ENCODE measurements at regions not wholly inside any gene's neighbourhood (a gene's known extent, or its start where the extent isn't known, plus 50 kb on each side); places are given as distances from the start of the nearest gene placed in this dataset.

GRCh38 chr4:149095811-149096210 lies 653.6 kb upstream of the NR3C2 start:
- no peaks in the 10 kb centered on the region for H3K36me3 ChIP-seq
- intact Hi-C loops (cut with DNase I) = no loop called here
- no peaks in the 10 kb centered on the region for H3K27me3 ChIP-seq
- H3K27ac ChIP-seq = no peak overlapping the region
- TF ChIP-seq POLR2A (IDR thresholded peaks at IDR 0.05) (no peak), EP300 (IDR thresholded peaks at IDR 0.05) (no peak)
- TF ChIP-seq, protein P1, sequence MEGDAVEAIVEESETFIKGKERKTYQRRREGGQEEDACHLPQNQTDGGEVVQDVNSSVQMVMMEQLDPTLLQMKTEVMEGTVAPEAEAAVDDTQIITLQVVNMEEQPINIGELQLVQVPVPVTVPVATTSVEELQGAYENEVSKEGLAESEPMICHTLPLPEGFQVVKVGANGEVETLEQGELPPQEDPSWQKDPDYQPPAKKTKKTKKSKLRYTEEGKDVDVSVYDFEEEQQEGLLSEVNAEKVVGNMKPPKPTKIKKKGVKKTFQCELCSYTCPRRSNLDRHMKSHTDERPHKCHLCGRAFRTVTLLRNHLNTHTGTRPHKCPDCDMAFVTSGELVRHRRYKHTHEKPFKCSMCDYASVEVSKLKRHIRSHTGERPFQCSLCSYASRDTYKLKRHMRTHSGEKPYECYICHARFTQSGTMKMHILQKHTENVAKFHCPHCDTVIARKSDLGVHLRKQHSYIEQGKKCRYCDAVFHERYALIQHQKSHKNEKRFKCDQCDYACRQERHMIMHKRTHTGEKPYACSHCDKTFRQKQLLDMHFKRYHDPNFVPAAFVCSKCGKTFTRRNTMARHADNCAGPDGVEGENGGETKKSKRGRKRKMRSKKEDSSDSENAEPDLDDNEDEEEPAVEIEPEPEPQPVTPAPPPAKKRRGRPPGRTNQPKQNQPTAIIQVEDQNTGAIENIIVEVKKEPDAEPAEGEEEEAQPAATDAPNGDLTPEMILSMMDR (IDR thresholded peaks at IDR 0.05) = no peak
- H3K4me1 ChIP-seq (ENCODE audit: insufficient read depth) = no peaks in the 10 kb centered on the region
- 50 to 65% (median 58%) methylated on average over 1 of the region's 1 CpG for WGBS, 3 donors
- H3K9me3 ChIP-seq = peaks cover 0 to 4% of the 10 kb centered on the region in 2 donors
- DNase-seq = no peak
- no peak overlapping the region for H3K4me3 ChIP-seq

DNA sequence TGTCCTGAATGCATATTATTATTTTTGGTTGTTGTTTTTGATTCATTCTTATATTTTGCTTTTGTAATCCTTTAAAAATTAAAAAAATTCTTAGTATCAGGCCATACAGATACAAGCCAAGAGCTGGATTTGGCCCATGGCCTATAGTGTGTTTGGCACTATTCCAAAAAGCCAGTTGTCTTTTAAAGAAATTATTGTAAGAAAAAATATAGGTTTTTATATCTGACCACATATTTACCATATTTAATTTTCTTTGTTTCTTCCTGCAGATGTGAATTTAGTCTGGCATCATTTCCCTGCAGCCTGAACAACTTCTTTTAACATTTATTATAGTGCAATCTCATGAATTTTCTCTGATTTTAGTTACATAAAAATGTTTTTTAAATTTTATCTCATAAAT lies 652.8 kb upstream of the NR3C2 start:
- Histone ChIP-seq H3K27me3 (no peaks in the 10 kb centered on the region), H3K9me3 (peaks cover 0 to 4% of the 10 kb centered on the region in 2 donors), H3K27ac (no peak overlapping the region), H3K36me3 (no peaks in the 10 kb centered on the region), H3K4me3 (no peak overlapping the region), H3K4me1 (ENCODE audit: insufficient read depth) (no peaks in the 10 kb centered on the region)
- no peak for DNase-seq
- no peak for TF ChIP-seq POLR2A (IDR thresholded peaks at IDR 0.05)
- TF ChIP-seq, protein P1 (IDR thresholded peaks at IDR 0.05) = no peak
- no peak for TF ChIP-seq EP300 (IDR thresholded peaks at IDR 0.05)
- intact Hi-C loops (cut with DNase I) = no loop called here

DNA sequence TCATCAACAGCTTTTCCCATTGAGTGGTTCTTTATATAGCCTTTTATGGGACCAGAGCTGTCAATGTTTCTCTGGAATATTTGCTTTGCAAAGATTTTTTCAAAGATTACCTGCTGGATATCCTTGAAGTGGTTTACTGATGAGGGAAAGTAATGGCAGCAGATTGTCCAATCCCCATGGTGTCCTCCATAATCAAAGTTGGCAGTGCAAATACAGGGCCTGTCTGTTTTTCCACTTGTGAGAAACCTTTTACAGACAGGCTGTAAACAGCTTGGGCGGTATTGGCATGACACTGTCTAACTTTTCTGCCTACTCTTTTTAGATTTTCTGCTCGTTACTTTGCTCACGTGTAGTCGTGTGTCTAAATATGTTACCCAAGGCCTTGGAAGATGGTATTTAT lies 641.9 kb upstream of the NR3C2 start:
- H3K4me1 ChIP-seq (ENCODE audit: insufficient read depth) = no peaks in the 10 kb centered on the region
- intact Hi-C loops (cut with DNase I) = no loop called here
- no peaks in the 10 kb centered on the region for H3K9me3 ChIP-seq
- WGBS, 3 donors = 89 to 91% (median 90%) methylated on average over 4 of the region's 4 CpGs
- H3K27me3 ChIP-seq = no peaks in the 10 kb centered on the region
- DNase-seq = no peak
- H3K27ac ChIP-seq = no peak overlapping the region
- H3K4me3 ChIP-seq = no peak overlapping the region
- H3K36me3 ChIP-seq = no peaks in the 10 kb centered on the region
- no peak for TF ChIP-seq EP300 (IDR thresholded peaks at IDR 0.05)
- TF ChIP-seq, protein P1 (IDR thresholded peaks at IDR 0.05) = no peak
- TF ChIP-seq POLR2A (IDR thresholded peaks at IDR 0.05) = no peak

GRCh38 chr4:149077181-149077580 lies 635.0 kb upstream of the NR3C2 start:
- H3K4me3 ChIP-seq = no peak overlapping the region
- intact Hi-C loops (cut with DNase I) = no loop called here
- no peak overlapping the region for H3K27ac ChIP-seq
- DNase-seq = no peak
- H3K36me3 ChIP-seq = no peaks in the 10 kb centered on the region
- WGBS, 3 donors = 66 to 74% (median 72%) methylated on average over 1 of the region's 1 CpG
- no peaks in the 10 kb centered on the region for H3K9me3 ChIP-seq
- no peak for TF ChIP-seq EP300 (IDR thresholded peaks at IDR 0.05)
- no peak for TF ChIP-seq POLR2A (IDR thresholded peaks at IDR 0.05)
- TF ChIP-seq, protein P1 (IDR thresholded peaks at IDR 0.05) = no peak
- no peaks in the 10 kb centered on the region for H3K4me1 ChIP-seq (ENCODE audit: insufficient read depth)
- H3K27me3 ChIP-seq = no peaks in the 10 kb centered on the region

DNA sequence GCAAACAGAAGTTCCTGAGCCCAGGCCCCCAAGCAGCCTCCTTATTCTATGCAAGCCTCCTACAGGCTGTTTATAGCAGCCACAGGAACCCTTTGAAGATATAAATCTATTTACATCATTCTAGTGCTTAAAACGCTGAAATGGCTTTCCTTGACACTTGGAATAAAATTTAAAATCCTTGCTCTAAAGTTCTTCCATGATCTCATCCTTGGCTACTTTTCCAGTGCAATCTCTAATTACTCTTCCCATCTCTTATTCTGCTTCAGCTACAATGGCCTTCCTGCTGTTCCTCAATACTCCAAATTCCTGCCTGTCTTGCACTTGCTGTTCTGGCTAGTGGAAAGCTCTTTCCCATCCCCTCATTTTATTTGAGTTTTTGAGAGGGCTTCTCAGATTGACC lies 634.2 kb upstream of the NR3C2 start:
- TF ChIP-seq POLR2A (IDR thresholded peaks at IDR 0.05) (no peak), EP300 (IDR thresholded peaks at IDR 0.05) (no peak)
- TF ChIP-seq, protein P1 (IDR thresholded peaks at IDR 0.05) = no peak
- Histone ChIP-seq H3K27ac (no peak overlapping the region), H3K4me1 (ENCODE audit: insufficient read depth) (no peaks in the 10 kb centered on the region), H3K36me3 (no peaks in the 10 kb centered on the region), H3K4me3 (no peak overlapping the region), H3K27me3 (no peaks in the 10 kb centered on the region), H3K9me3 (no peaks in the 10 kb centered on the region)
- intact Hi-C loops (cut with DNase I) = no loop called here
- DNase-seq = no peak
- WGBS, 3 donors = 8 to 24% (median 21%) methylated on average over 1 of the region's 1 CpG
